ENCODE measurements at regions not wholly inside any gene's neighbourhood (a gene's known extent, or its start where the extent isn't known, plus 50 kb on each side); places are given as distances from the start of the nearest gene placed in this dataset.
"Not testable (repeated sequence)": the region's sequence is repeated elsewhere in the genome, so short reads cannot be mapped to it uniquely, and the experiment has no call there.

DNA sequence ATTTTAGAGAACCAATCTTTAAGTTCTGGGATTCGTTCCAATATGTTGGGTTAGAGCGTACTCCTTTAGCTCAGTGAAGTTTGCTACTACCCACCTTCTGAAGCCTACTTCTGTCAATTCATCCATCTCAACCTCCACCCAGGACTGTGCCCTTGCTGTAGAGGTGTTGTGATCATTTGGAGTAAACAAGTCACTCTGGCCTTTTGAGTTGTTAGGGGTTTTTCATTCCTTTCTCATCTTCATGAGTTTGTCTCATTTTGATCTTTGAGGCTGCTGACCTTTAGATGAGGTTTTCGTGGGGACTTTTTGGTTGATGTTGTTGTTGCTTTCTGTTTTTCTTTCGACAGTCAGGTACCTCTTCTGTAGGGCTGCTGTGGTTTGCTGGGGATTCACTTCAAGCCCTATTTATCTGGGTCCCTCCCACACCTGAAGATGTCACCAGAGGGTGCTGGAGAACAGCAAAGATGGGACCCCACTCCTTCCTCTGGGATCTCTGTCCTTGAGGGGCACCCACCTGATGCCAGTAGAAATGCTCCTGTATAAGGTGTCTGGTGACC lies 158.4 kb downstream of the ANKRD36B start:
- H3K27ac ChIP-seq (ENCODE audit: low read length), result not testable (repeated sequence)

GRCh38 chr2:97422376-97422775 lies 167.3 kb downstream of the ANKRD36B start:
- not testable (repeated sequence) for H3K9me3 ChIP-seq (ENCODE audit: low read length); H3K9me2 ChIP-seq (replicated peaks; ENCODE audit: insufficient read depth, low read length); H3K36me3 ChIP-seq (ENCODE audit: insufficient read depth, low read length); H4K20me1 ChIP-seq (ENCODE audit: insufficient read depth, low read depth, low read length); DNase-seq; H3K4me3 ChIP-seq (ENCODE audit: low read length); H3K4me1 ChIP-seq (ENCODE audit: low read length); H3K27ac ChIP-seq (ENCODE audit: low read length); H3K27me3 ChIP-seq (ENCODE audit: low read length); H3K9ac ChIP-seq (ENCODE audit: low read length); H2AFZ ChIP-seq (ENCODE audit: low read length); H3K4me2 ChIP-seq (ENCODE audit: low read depth, low read length, poor library complexity, severe bottlenecking); H3K79me2 ChIP-seq (ENCODE audit: low read length)

More for the DNA sequence above, 158.4 kb downstream of the ANKRD36B start:
- not testable (repeated sequence) for H2AFZ ChIP-seq (ENCODE audit: low read length); H3K9ac ChIP-seq (ENCODE audit: low read length); H3K79me2 ChIP-seq (ENCODE audit: low read length); DNase-seq; H3K9me3 ChIP-seq (ENCODE audit: low read length); H3K9me2 ChIP-seq (replicated peaks; ENCODE audit: insufficient read depth, low read length); H3K27me3 ChIP-seq (ENCODE audit: low read length); H3K4me3 ChIP-seq (ENCODE audit: low read length); H3K4me2 ChIP-seq (ENCODE audit: low read depth, low read length, poor library complexity, severe bottlenecking); H4K20me1 ChIP-seq (ENCODE audit: insufficient read depth, low read depth, low read length); H3K4me1 ChIP-seq (ENCODE audit: low read length); H3K36me3 ChIP-seq (ENCODE audit: insufficient read depth, low read length)

DNA sequence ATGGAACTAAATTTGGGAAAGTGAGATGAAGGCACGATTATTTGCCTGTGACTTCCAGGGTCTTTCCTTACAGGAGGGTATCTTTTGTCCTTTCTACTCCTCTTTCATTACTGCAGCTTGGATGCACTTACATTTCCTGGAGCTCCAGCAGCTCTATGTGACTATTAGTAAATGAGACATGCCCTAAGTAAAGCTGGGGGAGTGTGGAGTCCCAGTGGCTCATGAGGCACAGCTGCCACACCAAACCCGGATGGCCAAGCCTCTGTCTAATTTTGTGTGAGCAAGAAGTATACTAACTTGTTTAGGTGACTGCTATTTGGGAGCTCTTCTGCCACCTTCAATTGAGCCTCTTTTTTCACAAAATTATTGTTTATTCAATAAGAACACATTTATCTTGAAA lies 183.3 kb downstream of the ANKRD36B start:
- H3K4me3 ChIP-seq (ENCODE audit: low read length); H3K27me3 ChIP-seq (ENCODE audit: low read length); H2AFZ ChIP-seq (ENCODE audit: low read length); H3K4me2 ChIP-seq (ENCODE audit: low read depth, low read length, poor library complexity, severe bottlenecking); H3K27ac ChIP-seq (ENCODE audit: low read length); H3K79me2 ChIP-seq (ENCODE audit: low read length); H4K20me1 ChIP-seq (ENCODE audit: insufficient read depth, low read depth, low read length); H3K4me1 ChIP-seq (ENCODE audit: low read length); H3K9me2 ChIP-seq (replicated peaks; ENCODE audit: insufficient read depth, low read length); DNase-seq; H3K36me3 ChIP-seq (ENCODE audit: insufficient read depth, low read length); H3K9me3 ChIP-seq (ENCODE audit: low read length); H3K9ac ChIP-seq (ENCODE audit: low read length): not testable (repeated sequence)

- not testable (repeated sequence) for DNase-seq; H3K36me3 ChIP-seq (ENCODE audit: insufficient read depth, low read length); H3K9me2 ChIP-seq (replicated peaks; ENCODE audit: insufficient read depth, low read length); H3K4me1 ChIP-seq (ENCODE audit: low read length); H3K27me3 ChIP-seq (ENCODE audit: low read length); H3K4me2 ChIP-seq (ENCODE audit: low read depth, low read length, poor library complexity, severe bottlenecking); H2AFZ ChIP-seq (ENCODE audit: low read length); H3K9me3 ChIP-seq (ENCODE audit: low read length); H3K79me2 ChIP-seq (ENCODE audit: low read length); H3K4me3 ChIP-seq (ENCODE audit: low read length); H3K27ac ChIP-seq (ENCODE audit: low read length); H3K9ac ChIP-seq (ENCODE audit: low read length); H4K20me1 ChIP-seq (ENCODE audit: insufficient read depth, low read depth, low read length)
Observed at GRCh38 chr2:97405172-97405737, 184.4 kb downstream of the ANKRD36B start.

DNA sequence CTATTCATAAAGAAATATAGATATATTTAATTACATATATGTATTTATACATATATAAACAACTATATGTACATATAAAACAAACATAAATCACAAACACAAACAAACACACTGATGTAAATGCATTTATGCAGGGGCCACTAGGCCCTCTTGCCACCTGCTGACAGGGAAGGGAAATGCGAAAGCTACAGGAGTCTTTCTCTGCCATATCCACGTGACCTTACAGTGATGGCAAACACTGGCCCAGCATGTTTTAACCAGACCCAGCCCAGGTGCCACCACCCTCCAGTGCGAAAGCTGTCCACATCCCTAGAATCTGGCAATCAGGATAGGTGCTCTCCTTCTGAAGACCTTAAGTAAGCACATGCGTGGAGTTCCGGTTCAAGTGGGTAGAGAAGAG lies 187.0 kb downstream of the ANKRD36B start:
- not testable (repeated sequence) for H3K79me2 ChIP-seq (ENCODE audit: low read length); H3K4me1 ChIP-seq (ENCODE audit: low read length); H3K36me3 ChIP-seq (ENCODE audit: insufficient read depth, low read length); H3K9ac ChIP-seq (ENCODE audit: low read length); H2AFZ ChIP-seq (ENCODE audit: low read length); H3K9me3 ChIP-seq (ENCODE audit: low read length); H3K27me3 ChIP-seq (ENCODE audit: low read length); H4K20me1 ChIP-seq (ENCODE audit: insufficient read depth, low read depth, low read length); DNase-seq; H3K9me2 ChIP-seq (replicated peaks; ENCODE audit: insufficient read depth, low read length); H3K4me3 ChIP-seq (ENCODE audit: low read length); H3K27ac ChIP-seq (ENCODE audit: low read length); H3K4me2 ChIP-seq (ENCODE audit: low read depth, low read length, poor library complexity, severe bottlenecking)

- H3K79me2 ChIP-seq (ENCODE audit: low read length); H3K4me1 ChIP-seq (ENCODE audit: low read length); H4K20me1 ChIP-seq (ENCODE audit: insufficient read depth, low read depth, low read length); H3K27ac ChIP-seq (ENCODE audit: low read length); H3K27me3 ChIP-seq (ENCODE audit: low read length); H3K4me3 ChIP-seq (ENCODE audit: low read length); H3K9me3 ChIP-seq (ENCODE audit: low read length); H3K36me3 ChIP-seq (ENCODE audit: insufficient read depth, low read length); DNase-seq; H3K4me2 ChIP-seq (ENCODE audit: low read depth, low read length, poor library complexity, severe bottlenecking); H3K9ac ChIP-seq (ENCODE audit: low read length); H3K9me2 ChIP-seq (replicated peaks; ENCODE audit: insufficient read depth, low read length); H2AFZ ChIP-seq (ENCODE audit: low read length): not testable (repeated sequence)
Observed at GRCh38 chr2:97395691-97396090, 194.0 kb downstream of the ANKRD36B start.

DNA sequence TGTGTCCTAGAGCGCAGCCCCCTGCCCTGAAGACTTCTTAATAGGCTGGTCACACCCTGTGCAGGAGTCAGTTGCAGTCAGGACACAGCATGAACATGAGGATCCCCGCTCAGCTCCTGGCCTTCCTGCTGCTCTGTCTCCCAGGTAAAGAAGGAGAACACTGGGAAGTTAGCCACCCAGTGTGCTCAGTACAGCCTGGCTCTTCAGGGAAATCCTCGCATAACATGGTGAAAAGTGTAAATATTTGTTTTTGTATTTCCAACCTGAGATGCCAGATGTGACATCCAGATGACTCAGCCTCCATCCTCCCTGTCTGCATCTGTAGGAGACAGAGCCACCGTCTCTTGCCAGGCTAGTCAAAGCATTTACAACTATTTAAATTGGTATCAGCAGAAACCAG lies 203.9 kb downstream of the ANKRD36B start:
- H3K4me2 ChIP-seq (ENCODE audit: low read depth, low read length, poor library complexity, severe bottlenecking); H3K9me2 ChIP-seq (replicated peaks; ENCODE audit: insufficient read depth, low read length); DNase-seq; H4K20me1 ChIP-seq (ENCODE audit: insufficient read depth, low read depth, low read length); H3K4me1 ChIP-seq (ENCODE audit: low read length); H3K27ac ChIP-seq (ENCODE audit: low read length); H3K36me3 ChIP-seq (ENCODE audit: insufficient read depth, low read length); H3K4me3 ChIP-seq (ENCODE audit: low read length); H3K9me3 ChIP-seq (ENCODE audit: low read length); H2AFZ ChIP-seq (ENCODE audit: low read length); H3K9ac ChIP-seq (ENCODE audit: low read length); H3K27me3 ChIP-seq (ENCODE audit: low read length); H3K79me2 ChIP-seq (ENCODE audit: low read length): not testable (repeated sequence)

DNA sequence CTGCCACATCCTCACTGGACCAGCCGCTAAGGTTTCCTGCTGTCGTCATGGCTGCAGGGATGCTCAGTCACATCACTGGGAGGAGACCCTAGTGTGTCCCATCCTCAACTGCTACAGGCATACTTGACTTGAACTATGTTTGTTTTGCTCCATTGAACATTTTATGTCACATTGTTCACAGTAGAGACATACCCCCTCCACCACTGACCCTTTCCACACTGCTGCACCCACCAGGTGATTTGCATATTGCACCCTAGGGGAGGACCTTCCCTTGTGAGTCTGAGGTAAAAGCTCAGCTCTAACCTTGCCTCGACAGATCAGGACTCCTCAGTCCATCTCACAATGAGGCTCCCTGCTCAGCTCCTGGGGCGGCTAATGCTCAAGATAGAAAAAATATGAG lies 213.8 kb downstream of the ANKRD36B start:
- H3K9ac ChIP-seq (ENCODE audit: low read length); H2AFZ ChIP-seq (ENCODE audit: low read length); H3K27ac ChIP-seq (ENCODE audit: low read length); H4K20me1 ChIP-seq (ENCODE audit: insufficient read depth, low read depth, low read length); H3K4me3 ChIP-seq (ENCODE audit: low read length); H3K9me3 ChIP-seq (ENCODE audit: low read length); H3K4me1 ChIP-seq (ENCODE audit: low read length); H3K36me3 ChIP-seq (ENCODE audit: insufficient read depth, low read length); H3K4me2 ChIP-seq (ENCODE audit: low read depth, low read length, poor library complexity, severe bottlenecking); H3K27me3 ChIP-seq (ENCODE audit: low read length); H3K79me2 ChIP-seq (ENCODE audit: low read length); H3K9me2 ChIP-seq (replicated peaks; ENCODE audit: insufficient read depth, low read length); DNase-seq: not testable (repeated sequence)

GRCh38 chr2:97374426-97374825 lies 215.3 kb downstream of the ANKRD36B start:
- not testable (repeated sequence) for H3K27ac ChIP-seq (ENCODE audit: low read length); H3K9ac ChIP-seq (ENCODE audit: low read length); H2AFZ ChIP-seq (ENCODE audit: low read length); H3K27me3 ChIP-seq (ENCODE audit: low read length); H3K79me2 ChIP-seq (ENCODE audit: low read length); H3K36me3 ChIP-seq (ENCODE audit: insufficient read depth, low read length); H3K4me2 ChIP-seq (ENCODE audit: low read depth, low read length, poor library complexity, severe bottlenecking); H3K9me2 ChIP-seq (replicated peaks; ENCODE audit: insufficient read depth, low read length); DNase-seq; H3K4me3 ChIP-seq (ENCODE audit: low read length); H3K4me1 ChIP-seq (ENCODE audit: low read length); H3K9me3 ChIP-seq (ENCODE audit: low read length); H4K20me1 ChIP-seq (ENCODE audit: insufficient read depth, low read depth, low read length)

All from Karpas-422 (cell line).